ENCODE measurements at regions not wholly inside any gene's neighbourhood (a gene's known extent, or its start where the extent isn't known, plus 50 kb on each side); places are given as distances from the start of the nearest gene placed in this dataset.

- TF ChIP-seq ZBTB40 (IDR thresholded peaks at IDR 0.05; ENCODE audit: borderline replicate concordance), result no peak
- TF ChIP-seq ATF3 (IDR thresholded peaks at IDR 0.05; ENCODE audit: borderline replicate concordance, extremely low read depth, low read depth, low read length), result no peak
- TF ChIP-seq ZNF24 (IDR thresholded peaks at IDR 0.05), result no peak
- no peak for TF ChIP-seq SIX5 (IDR thresholded peaks at IDR 0.05; ENCODE audit: low read depth, low read length, severe bottlenecking)
Observed at GRCh38 chr15:35987056-35987455, 441.1 kb upstream of the DPH6 start.

All from GM12878 (cell line).